ENCODE measurements at regions not wholly inside any gene's neighbourhood (a gene's known extent, or its start where the extent isn't known, plus 50 kb on each side); places are given as distances from the start of the nearest gene placed in this dataset.

GRCh38 chr4:55296096-55296495, 49.9 kb upstream of the SRD5A3 start:
- DNase-seq (ENCODE audit: low spot score in 2 of 2), result no peak
- H3K27me3 ChIP-seq, result no peaks in the 10 kb centered on the region
- TF ChIP-seq POLR2AphosphoS5 (IDR thresholded peaks at IDR 0.05) (no peak), CTCF (IDR thresholded peaks at IDR 0.05) (no peak), EP300 (IDR thresholded peaks at IDR 0.05) (no peak), POLR2A (IDR thresholded peaks at IDR 0.05) (no peak)
- H3K27ac ChIP-seq, result no peak overlapping the region
- no peak overlapping the region for H3K4me3 ChIP-seq
- H3K9me3 ChIP-seq, result no peaks in the 10 kb centered on the region
- H3K36me3 ChIP-seq, result no peaks in the 10 kb centered on the region
- WGBS, result 80% methylated on average over 4 of the region's 4 CpGs
- no peaks in the 10 kb centered on the region for H3K4me1 ChIP-seq
